Activated CD8-positive, alpha-beta T cell treated with anti-CD3 and anti-CD28 coated beads for 36 hours (primary cell): ENCODE measurements at regions not wholly inside any gene's neighbourhood (a gene's known extent, or its start where the extent isn't known, plus 50 kb on each side); places are given as distances from the start of the nearest gene placed in this dataset.

Experiments used
- ATAC-seq: fragments of 200-7000 bp; cut with Tn5 transposase; one replicate; pipeline ENCODE4 v1.10.0; 2021; ENCODE audit warnings: mild to moderate bottlenecking, moderate library complexity
- CTCF ChIA-PET: fragments of 350-600 bp; sonication (Branson Sonifier 250); formaldehyde crosslinking; loops from one replicate; lab custom pipeline; 2021; ENCODE audit warnings: antibody characterized with exemption; lab: Charles Lee
- POLR2A ChIA-PET: fragments of 350-600 bp; sonication (Branson Sonifier 250); formaldehyde crosslinking; loops from one replicate; lab custom pipeline; 2021; ENCODE audit warnings: antibody characterized with exemption; lab: Charles Lee
- DNase-seq: peaks from one replicate; pipeline ENCODE4 v3.0.0-alpha.2; 2020
- H3K27ac Mint-ChIP-seq: one replicate; pipeline ENCODE4 v1.8.0; 2021; ENCODE audit warnings: mild to moderate bottlenecking, mixed read lengths
- H3K27me3 Mint-ChIP-seq: one replicate; pipeline ENCODE4 v1.8.0; 2021; ENCODE audit warnings: mixed read lengths
- H3K36me3 Mint-ChIP-seq: one replicate; pipeline ENCODE4 v1.8.0; 2021; ENCODE audit warnings: low read depth, mixed read lengths
- H3K4me1 Mint-ChIP-seq: one replicate; pipeline ENCODE4 v1.8.0; 2021; ENCODE audit warnings: low read depth, mixed read lengths
- H3K4me3 Mint-ChIP-seq: one replicate; pipeline ENCODE4 v1.8.0; 2021; ENCODE audit warnings: mild to moderate bottlenecking, moderate library complexity, mixed read lengths
- H3K9me3 Mint-ChIP-seq: one replicate; pipeline ENCODE4 v1.8.0; 2021; ENCODE audit warnings: mixed read lengths
- CTCF ChIP-seq: fragments of 200-600 bp; IDR thresholded peaks from one replicate; pipeline ENCODE4 v1.8.0; 2022; ENCODE audit warnings: antibody characterized with exemption, mild to moderate bottlenecking
- intact Hi-C: fragments of 100-400 bp; cut with micrococcal nuclease; formaldehyde crosslinking; loops from one replicate; pipeline ENCODE4 v1.10.0; 2022

DNA sequence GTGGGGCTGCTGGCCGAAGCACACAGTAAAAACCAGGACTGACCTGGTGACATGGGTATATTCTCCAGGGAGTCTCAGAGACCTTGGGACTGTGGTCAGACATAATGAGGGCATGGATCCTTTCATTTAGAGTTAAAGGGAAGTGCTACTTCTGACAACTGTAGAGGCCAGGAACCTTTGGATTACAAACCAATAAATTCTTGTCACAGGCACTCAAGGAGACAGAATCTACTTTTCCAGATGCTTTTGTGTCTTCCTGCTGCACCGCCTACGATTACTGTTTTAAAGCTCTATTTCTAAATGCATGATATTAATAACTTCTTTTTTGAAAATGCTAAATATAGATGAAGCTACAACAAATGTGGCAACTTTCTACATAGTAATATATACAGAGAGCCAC lies 106.5 kb upstream of the LPAR1 start:
- no peak overlapping the region for H3K27ac Mint-ChIP-seq
- no peak for TF ChIP-seq CTCF
- CTCF ChIA-PET, result no interaction called here

DNA sequence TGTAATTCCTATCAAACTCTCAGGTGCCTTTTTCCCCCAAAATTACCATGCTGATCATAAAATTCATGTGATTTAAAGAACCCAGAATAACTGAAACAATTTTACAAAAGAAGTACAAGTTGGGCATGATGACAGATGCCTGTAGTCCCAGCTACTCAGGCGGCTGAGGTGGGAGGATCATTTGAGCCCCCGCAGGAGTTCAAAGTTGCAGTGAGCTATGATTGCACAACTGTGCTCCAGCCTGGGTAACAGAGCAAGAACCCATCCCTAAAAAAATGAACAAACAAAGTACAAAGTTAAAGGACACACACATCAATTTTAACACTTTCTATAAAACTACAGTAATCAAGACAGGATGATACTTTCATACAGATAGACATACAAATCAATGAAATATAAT lies 97.9 kb upstream of the LPAR1 start:
- POLR2A ChIA-PET, result no interaction called here
- DNase-seq (no peak), ATAC-seq (no peak)
- no peaks in the 10 kb centered on the region for H3K27me3 Mint-ChIP-seq
- no peak overlapping the region for H3K4me3 Mint-ChIP-seq
- no peak overlapping the region for H3K27ac Mint-ChIP-seq
- H3K36me3 Mint-ChIP-seq, result no peaks in the 10 kb centered on the region
- H3K9me3 Mint-ChIP-seq, result peaks cover 9% of the 10 kb centered on the region
- intact Hi-C loops, result no loop called here
- H3K4me1 Mint-ChIP-seq, result no peaks in the 10 kb centered on the region
- CTCF ChIA-PET, result no interaction called here
- no peak for TF ChIP-seq CTCF

More for the DNA sequence above, 106.5 kb upstream of the LPAR1 start:
- Mint-ChIP-seq H3K27me3 (peaks cover 2% of the 10 kb centered on the region), H3K9me3 (no peaks in the 10 kb centered on the region), H3K36me3 (no peaks in the 10 kb centered on the region), H3K4me1 (no peaks in the 10 kb centered on the region), H3K4me3 (no peak overlapping the region)
- intact Hi-C loops, result no loop called here
- DNase-seq, result no peak
- POLR2A ChIA-PET, result no interaction called here
- ATAC-seq, result no peak

DNA sequence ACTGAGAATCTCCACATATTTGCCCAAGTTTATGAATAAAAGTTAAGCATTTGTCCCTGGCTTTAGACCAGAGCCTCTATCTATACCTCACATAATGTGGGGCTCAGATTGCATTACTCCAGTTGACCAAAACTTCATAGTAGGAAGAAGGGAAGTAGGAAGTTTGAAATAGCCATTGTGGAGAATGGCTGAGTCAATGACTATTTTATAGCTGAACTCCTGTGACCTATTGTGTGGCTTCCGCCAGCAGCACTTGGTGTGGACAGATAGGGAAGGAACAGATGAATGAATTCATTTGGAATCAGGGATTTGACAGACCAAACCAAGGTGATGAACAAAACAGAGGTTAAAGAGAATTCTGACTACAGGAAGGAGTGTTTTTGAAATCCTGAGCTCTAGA lies 92.9 kb upstream of the LPAR1 start:
- DNase-seq, result no peak
- Mint-ChIP-seq H3K27ac (no peak overlapping the region), H3K27me3 (no peaks in the 10 kb centered on the region), H3K4me1 (no peaks in the 10 kb centered on the region), H3K36me3 (no peaks in the 10 kb centered on the region), H3K4me3 (no peak overlapping the region), H3K9me3 (peaks cover 11% of the 10 kb centered on the region)
- ATAC-seq, result no peak
- POLR2A ChIA-PET, result no interaction called here
- TF ChIP-seq CTCF, result no peak
- CTCF ChIA-PET, result no interaction called here
- intact Hi-C loops, result no loop called here

DNA sequence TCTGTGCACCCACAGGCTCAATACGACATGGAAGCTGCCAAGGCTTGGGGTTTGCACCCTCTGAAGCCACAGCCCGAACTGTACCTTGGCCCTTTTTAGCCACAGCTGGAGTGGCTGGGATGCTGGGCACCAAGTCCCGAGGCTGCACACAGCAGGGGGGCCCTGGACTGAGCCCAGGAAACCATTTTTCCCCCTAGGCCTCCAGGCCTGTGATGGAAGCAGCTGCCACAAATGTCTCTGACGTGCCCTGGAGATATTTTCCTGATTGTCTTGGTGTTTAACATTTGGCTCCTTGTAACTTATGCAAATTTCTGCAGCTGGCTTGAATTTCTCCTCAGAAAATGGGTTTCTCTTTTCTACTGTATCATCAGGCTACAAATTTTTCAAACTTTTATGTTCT lies 82.3 kb upstream of the LPAR1 start:
- intact Hi-C loops, result no loop called here
- CTCF ChIA-PET, result interaction anchor here (0.6 kb wide), 1 partner anchor 733 kb away, joined by 3 read pairs; no protein-coding TSS in a partner anchor
- DNase-seq (no peak), ATAC-seq (no peak)
- H3K27me3 Mint-ChIP-seq, result peaks cover 1% of the 10 kb centered on the region
- POLR2A ChIA-PET, result no interaction called here
- no peak for TF ChIP-seq CTCF
- H3K4me3 Mint-ChIP-seq, result no peak overlapping the region
- H3K9me3 Mint-ChIP-seq, result peaks cover 4% of the 10 kb centered on the region
- H3K4me1 Mint-ChIP-seq, result no peaks in the 10 kb centered on the region
- H3K27ac Mint-ChIP-seq, result no peak overlapping the region
- H3K36me3 Mint-ChIP-seq, result no peaks in the 10 kb centered on the region

- Mint-ChIP-seq H3K9me3 (peaks cover 4% of the 10 kb centered on the region), H3K27me3 (peaks cover 1% of the 10 kb centered on the region), H3K36me3 (no peaks in the 10 kb centered on the region), H3K4me3 (no peak overlapping the region), H3K4me1 (no peaks in the 10 kb centered on the region), H3K27ac (no peak overlapping the region)
- intact Hi-C loops, result no loop called here
- ChIA-PET POLR2A (no interaction called here), CTCF (no interaction called here)
- ATAC-seq, result no peak
- no peak for TF ChIP-seq CTCF
- DNase-seq, result no peak
These were observed 80.1 kb upstream of the LPAR1 start for GRCh38 chr9:111118256-111118948.
